HG03095 (cell line): ENCODE measurements at regions not wholly inside any gene's neighbourhood (a gene's known extent, or its start where the extent isn't known, plus 50 kb on each side); places are given as distances from the start of the nearest gene placed in this dataset.
"Not testable (repeated sequence)": the region's sequence is repeated elsewhere in the genome, so short reads cannot be mapped to it uniquely, and the experiment has no call there.

ENCODE experiments used
- ATAC-seq: cut with Tn5 transposase; IDR thresholded peaks from one replicate; pipeline ENCODE4 v1.9.1; 2021; ENCODE audit warnings: moderate library complexity; ENCODE audit not compliant: unreplicated experiment

- no peak for ATAC-seq
Measured at GRCh38 chr2:184169366-184169765, 429.0 kb upstream of the ZNF804A start.

DNA sequence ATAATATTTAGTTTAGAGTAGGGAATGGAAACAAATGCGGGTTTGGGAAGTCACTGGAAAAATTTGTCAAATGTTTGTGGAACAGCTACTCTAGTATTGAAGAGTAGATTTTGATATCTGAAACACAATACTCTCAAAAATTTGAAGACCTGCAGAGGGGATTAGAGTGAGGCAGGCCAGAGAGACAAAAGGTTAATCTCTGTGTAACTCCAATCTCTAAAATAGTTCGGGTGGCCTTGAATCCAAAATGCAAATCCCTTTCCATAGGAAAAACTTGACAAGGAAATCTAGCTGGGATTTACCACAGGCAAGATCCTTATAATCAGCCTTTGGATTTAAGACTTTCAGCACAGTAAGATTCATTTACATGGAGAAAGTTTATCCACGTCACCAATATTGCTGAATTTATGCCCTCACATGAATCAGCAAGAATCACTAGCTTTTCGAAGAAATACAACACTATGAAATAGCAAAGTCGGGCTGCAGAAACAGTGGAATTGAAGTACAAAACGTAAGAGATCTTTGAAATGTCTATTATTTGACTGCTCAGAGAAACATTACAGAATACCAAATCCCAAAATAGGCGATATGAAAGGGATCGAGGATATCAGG, 423.7 kb upstream of the ZNF804A start:
- ATAC-seq = no peak

- no peak for ATAC-seq
Measured at GRCh38 chr2:184178229-184178628, 420.1 kb upstream of the ZNF804A start.

GRCh38 chr2:184186436-184186835, 411.9 kb upstream of the ZNF804A start:
- ATAC-seq = no peak

GRCh38 chr2:184187421-184187971, 410.8 kb upstream of the ZNF804A start:
- no peak for ATAC-seq

DNA sequence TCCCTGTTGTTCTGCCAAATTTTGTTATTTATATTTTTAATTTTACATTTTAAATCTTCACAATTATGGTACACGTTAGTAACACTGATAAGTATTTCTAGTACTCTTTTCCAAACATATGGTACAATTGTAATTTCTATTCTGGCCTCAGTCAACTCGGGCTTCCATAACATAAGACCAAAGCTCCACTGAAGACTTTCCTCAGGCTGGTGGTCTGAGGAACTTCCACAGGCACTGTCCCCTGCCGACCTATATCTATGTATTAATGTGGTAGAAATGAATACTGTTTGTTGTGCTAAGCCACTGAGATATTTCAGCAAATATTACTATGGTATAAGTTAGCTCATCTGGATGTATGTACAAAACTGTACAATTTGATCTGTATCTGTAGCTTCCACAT, 407.6 kb upstream of the ZNF804A start:
- ATAC-seq = no peak

DNA sequence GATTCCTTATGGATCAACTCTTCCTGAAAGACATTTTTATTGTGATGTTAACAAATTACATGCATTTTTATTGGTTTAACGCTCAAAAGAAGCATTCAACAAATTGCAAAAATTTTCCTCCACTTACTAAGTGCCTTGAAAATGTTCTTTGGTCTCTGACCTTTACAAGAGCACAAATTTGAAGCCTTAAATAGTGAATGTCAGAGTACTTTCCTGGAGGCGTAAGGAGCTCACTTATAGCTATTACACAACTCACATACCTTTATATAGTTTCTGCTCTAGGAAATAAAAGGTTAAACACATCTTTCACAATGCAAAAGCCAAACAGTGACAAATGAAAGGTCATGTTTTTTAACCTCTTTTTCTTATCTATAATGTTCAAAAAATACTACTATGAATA, 405.7 kb upstream of the ZNF804A start:
- no peak for ATAC-seq

- ATAC-seq = no peak
Measured at GRCh38 chr2:184197413-184197812, 400.9 kb upstream of the ZNF804A start.

- ATAC-seq = not testable (repeated sequence)
Measured at GRCh38 chr2:184198791-184199190, 399.5 kb upstream of the ZNF804A start.

- ATAC-seq = no peak
Measured at GRCh38 chr2:184199274-184199673, 399.1 kb upstream of the ZNF804A start.

- no peak for ATAC-seq
Measured at GRCh38 chr2:184201246-184201645, 397.1 kb upstream of the ZNF804A start.

DNA sequence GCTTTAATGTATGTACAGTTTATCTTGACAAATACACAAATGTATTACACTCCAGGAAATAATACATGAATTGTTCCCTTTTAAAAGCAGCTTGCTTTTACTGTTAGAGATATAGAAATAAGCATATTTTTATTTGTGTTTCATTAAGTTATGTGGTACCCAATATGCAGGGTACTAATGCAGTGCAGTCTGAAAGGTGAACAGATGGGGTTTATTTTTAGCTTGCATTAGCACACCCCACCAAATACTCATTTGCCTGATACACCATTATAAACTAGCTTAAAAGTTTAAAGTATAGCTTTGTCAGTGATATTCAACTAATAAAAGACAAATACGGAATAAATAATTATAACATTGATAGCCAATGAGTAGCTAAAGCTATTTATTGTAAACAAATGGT, 394.7 kb upstream of the ZNF804A start:
- ATAC-seq = no peak

GRCh38 chr2:184205048-184205596, 393.2 kb upstream of the ZNF804A start:
- no peak for ATAC-seq

DNA sequence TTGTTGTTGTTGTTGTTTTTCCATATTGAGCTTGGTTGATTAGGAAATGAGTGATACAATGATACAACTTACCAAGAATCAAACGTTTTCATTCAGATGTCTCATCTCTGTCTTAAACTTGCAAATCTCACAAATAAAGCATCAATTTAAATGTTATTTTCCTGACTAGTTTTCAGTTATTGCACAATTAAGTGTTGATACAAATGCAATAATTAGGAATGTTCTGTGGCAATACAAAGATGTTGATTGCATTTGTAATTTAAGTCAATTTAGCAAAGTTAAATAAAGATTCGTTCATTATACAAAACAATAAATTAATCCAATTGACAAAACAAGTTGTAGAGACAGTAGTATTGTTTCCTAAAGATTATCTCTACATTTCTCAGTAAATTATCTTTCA, 392.3 kb upstream of the ZNF804A start:
- ATAC-seq = no peak

DNA sequence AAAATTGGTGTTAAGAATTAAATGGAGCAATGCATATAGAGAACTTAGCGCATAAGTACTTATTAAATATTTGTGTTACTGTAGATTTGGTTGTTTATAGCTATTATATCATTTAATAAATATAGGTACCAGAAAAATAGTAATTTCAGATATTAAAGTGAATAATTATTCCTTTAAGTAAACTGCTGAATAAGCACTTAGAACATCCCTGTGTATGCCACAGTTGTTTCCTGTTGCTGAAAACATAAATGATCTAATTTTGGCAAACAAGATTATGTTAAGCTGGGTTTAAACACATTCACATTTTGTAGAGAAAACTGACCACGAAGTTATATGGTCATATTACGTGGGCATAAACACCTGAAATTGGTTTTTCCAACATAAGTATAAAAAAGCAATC, 388.0 kb upstream of the ZNF804A start:
- no peak for ATAC-seq

GRCh38 chr2:184215745-184216144, 382.6 kb upstream of the ZNF804A start:
- ATAC-seq = no peak

- no peak for ATAC-seq
Measured at GRCh38 chr2:184256611-184257010, 341.7 kb upstream of the ZNF804A start.

- no peak for ATAC-seq
Measured at GRCh38 chr2:184261331-184261730, 337.0 kb upstream of the ZNF804A start.

DNA sequence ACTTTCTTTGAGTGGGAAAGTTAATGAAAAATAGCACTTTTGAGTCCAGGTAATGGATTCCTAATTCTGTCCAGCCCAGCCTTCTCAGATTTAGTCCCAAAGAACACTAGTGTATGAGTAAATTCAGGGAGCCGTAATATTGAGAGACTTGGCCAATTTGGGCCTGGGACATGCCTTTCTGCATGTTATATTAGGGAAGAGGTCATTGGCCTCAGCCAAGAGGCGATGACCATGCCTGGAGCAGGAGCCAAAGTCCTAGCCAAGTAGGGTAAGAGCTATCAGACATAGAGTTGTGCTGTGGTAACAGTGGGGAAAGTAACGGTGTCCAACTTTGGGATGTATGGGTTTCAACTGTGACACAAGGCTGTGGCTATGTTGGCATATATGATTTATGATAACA, 336.5 kb upstream of the ZNF804A start:
- ATAC-seq = no peak

DNA sequence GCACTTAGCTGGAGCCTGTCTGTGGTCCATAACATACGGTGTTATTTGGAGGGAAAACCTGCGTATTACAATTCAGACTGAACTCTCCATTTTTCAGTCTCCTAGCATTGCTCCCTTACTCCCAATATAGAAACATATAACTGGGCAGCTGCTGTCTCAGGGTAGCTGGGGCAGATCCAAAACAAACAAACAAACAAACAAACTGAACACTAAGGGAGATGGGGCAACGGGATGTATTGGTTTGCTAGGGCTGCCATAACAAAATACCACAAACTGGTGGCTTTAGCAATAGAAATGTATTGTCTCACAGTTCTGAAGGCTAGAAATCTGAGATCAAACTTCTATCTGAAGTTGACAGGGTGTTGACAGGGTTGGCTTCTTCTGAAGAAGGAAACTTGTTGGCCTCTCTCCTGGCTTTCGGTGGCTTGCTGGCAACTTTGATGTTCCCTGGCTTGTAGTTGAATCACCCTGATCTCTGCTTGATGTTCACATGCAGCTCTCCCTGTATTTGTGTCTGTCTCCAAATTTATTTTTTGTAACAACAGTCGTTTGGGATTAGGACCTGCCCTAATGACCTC, 329.3 kb upstream of the ZNF804A start:
- no peak for ATAC-seq

DNA sequence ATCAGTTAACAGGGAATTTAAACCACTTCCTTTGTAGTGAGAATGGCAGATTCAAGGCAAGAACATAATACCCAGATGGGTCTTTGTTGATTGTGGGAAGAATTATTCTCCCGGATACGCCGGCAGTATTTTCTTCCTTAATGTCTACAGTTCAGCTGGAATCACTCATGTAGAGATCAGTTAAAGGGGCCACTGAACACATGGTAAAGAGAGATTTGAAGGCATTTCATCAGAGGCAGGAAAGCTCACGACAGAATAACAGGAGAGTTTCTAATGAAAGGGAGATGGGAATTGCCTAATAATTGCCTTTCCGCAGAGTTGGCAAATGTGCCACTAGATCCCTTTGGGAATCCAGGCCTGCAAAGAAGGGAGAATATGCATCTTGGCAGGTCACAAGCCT, 327.7 kb upstream of the ZNF804A start:
- no peak for ATAC-seq

GRCh38 chr2:184272056-184272455, 326.3 kb upstream of the ZNF804A start:
- ATAC-seq = no peak

- ATAC-seq = no peak
Measured at GRCh38 chr2:184294831-184295230, 303.5 kb upstream of the ZNF804A start.
